Stimulated activated CD4-positive, alpha-beta T cell treated with anti-CD3 and anti-CD28 coated beads, Interleukin-2, amount 100 ng/mL, for 48 hours (primary cell): ENCODE measurements at regions not wholly inside any gene's neighbourhood (a gene's known extent, or its start where the extent isn't known, plus 50 kb on each side); places are given as distances from the start of the nearest gene placed in this dataset.

Source experiments
- DNase-seq, 2 donors: peaks; one replicate each; pipeline ENCODE4 v3.0.0-alpha.2; 2020

GRCh38 chr16:49078104-49078503, 203.5 kb downstream of the CBLN1 start:
- no peak for DNase-seq

GRCh38 chr16:49075709-49076108, 205.9 kb downstream of the CBLN1 start:
- no peak for DNase-seq

- no peak for DNase-seq
Measured at GRCh38 chr16:49068224-49068623, 213.4 kb downstream of the CBLN1 start.

- DNase-seq, result no peak
Measured at GRCh38 chr16:49067776-49068175, 213.9 kb downstream of the CBLN1 start.

GRCh38 chr16:49061137-49061714, 220.4 kb downstream of the CBLN1 start:
- DNase-seq, result no peak

GRCh38 chr16:49060728-49061127, 220.9 kb downstream of the CBLN1 start:
- DNase-seq, result no peak

- DNase-seq, result no peak
Measured at GRCh38 chr16:49058382-49058781, 223.3 kb downstream of the CBLN1 start.

GRCh38 chr16:49057936-49058335, 223.7 kb downstream of the CBLN1 start:
- no peak for DNase-seq

- no peak for DNase-seq
Measured at GRCh38 chr16:49057391-49057790, 224.2 kb downstream of the CBLN1 start.

- no peak for DNase-seq
Measured at GRCh38 chr16:49056546-49056945, 225.1 kb downstream of the CBLN1 start.

- no peak for DNase-seq
Measured at GRCh38 chr16:49055824-49056545, 225.7 kb downstream of the CBLN1 start.

- no peak for DNase-seq
Measured at GRCh38 chr16:49055291-49055690, 226.3 kb downstream of the CBLN1 start.

- no peak for DNase-seq
Measured at GRCh38 chr16:49054606-49055005, 227.0 kb downstream of the CBLN1 start.

- DNase-seq, result no peak
Measured at GRCh38 chr16:49052846-49053245, 228.8 kb downstream of the CBLN1 start.

GRCh38 chr16:49051576-49051975, 230.1 kb downstream of the CBLN1 start:
- no peak for DNase-seq

GRCh38 chr16:49050607-49051006, 231.0 kb downstream of the CBLN1 start:
- DNase-seq, result no peak

- no peak for DNase-seq
Measured at GRCh38 chr16:49049644-49050043, 232.0 kb downstream of the CBLN1 start.

GRCh38 chr16:49049191-49049590, 232.4 kb downstream of the CBLN1 start:
- DNase-seq, result no peak

GRCh38 chr16:49048557-49048956, 233.1 kb downstream of the CBLN1 start:
- DNase-seq, result no peak

- DNase-seq, result no peak
Measured at GRCh38 chr16:49036126-49036525, 245.5 kb downstream of the CBLN1 start.

GRCh38 chr16:49027420-49027819, 254.2 kb downstream of the CBLN1 start:
- DNase-seq, result no peak

GRCh38 chr16:49026566-49027181, 255.0 kb downstream of the CBLN1 start:
- no peak for DNase-seq

GRCh38 chr16:49024896-49025295, 256.7 kb downstream of the CBLN1 start:
- no peak for DNase-seq

- no peak for DNase-seq
Measured at GRCh38 chr16:49024016-49024415, 257.6 kb downstream of the CBLN1 start.
